H1 (cell line): ENCODE measurements at regions not wholly inside any gene's neighbourhood (a gene's known extent, or its start where the extent isn't known, plus 50 kb on each side); places are given as distances from the start of the nearest gene placed in this dataset.
"Not testable (repeated sequence)": the region's sequence is repeated elsewhere in the genome, so short reads cannot be mapped to it uniquely, and the experiment has no call there.

Source experiments
- CTCF ChIA-PET: fragments of 300-600 bp; sonication (Branson Sonifier 250); formaldehyde crosslinking; loops from one replicate; lab custom pipeline; 2021; ENCODE audit not compliant: partially characterized antibody; lab: Charles Lee
- POLR2A ChIA-PET: fragments of 300-600 bp; sonication (Branson Sonifier 250); formaldehyde crosslinking; loops from one replicate; lab custom pipeline; 2021; ENCODE audit warnings: inconsistent platforms; ENCODE audit not compliant: partially characterized antibody; lab: Charles Lee
- DNase-seq, 2 experiments: peaks; one replicate each; pipeline versions ENCODE4 v3.0.0 to v3.0.0-alpha.2; 2010 to 2022; ENCODE audit warnings: low spot score in 2 of 2, low read depth in 1 of 2, mixed read lengths in 1 of 2
- FAIRE-seq: peaks from 2 replicates; lab custom pipeline; 2011; peaks lifted over from hg19 to GRCh38; lab: Jason Lieb, UNC
- H2AFZ ChIP-seq: 2 replicates; pipeline ENCODE4 v1.8.1; 2012; ENCODE audit warnings: low read length, inconsistent platforms
- H2AK5ac ChIP-seq: 2 replicates; pipeline ENCODE4 v1.6.1; 2013; ENCODE audit warnings: low read depth, low read length
- H2BK120ac ChIP-seq: replicated peaks from 2 replicates; pipeline ENCODE3; 2013; ENCODE audit warnings: low read depth, low read length, inconsistent platforms
- H2BK12ac ChIP-seq: 2 replicates; pipeline ENCODE4 v1.6.1; 2013; ENCODE audit warnings: low read depth, low read length
- H2BK15ac ChIP-seq: 2 replicates; pipeline ENCODE4 v1.6.1; 2013; ENCODE audit warnings: low read length
- H2BK20ac ChIP-seq: 2 replicates; pipeline ENCODE4 v1.6.1; 2013; ENCODE audit warnings: low read length
- H2BK5ac ChIP-seq: 2 replicates; pipeline ENCODE4 v1.6.1; 2013; ENCODE audit warnings: low read depth, low read length
- H3K14ac ChIP-seq: 2 replicates; pipeline ENCODE4 v1.6.1; 2013; ENCODE audit warnings: inconsistent platforms; ENCODE audit not compliant: insufficient read length
- H3K18ac ChIP-seq: 2 replicates; pipeline ENCODE4 v1.6.1; 2013; ENCODE audit warnings: low read length; ENCODE audit errors: extremely low read depth
- H3K23ac ChIP-seq: 2 replicates; pipeline ENCODE4 v1.6.1; 2013; ENCODE audit warnings: inconsistent platforms; ENCODE audit not compliant: insufficient read length
- H3K23me2 ChIP-seq: 2 replicates; pipeline ENCODE4 v1.6.1; 2013; ENCODE audit warnings: low read depth, low read length
- H3K27ac ChIP-seq: 2 replicates; pipeline ENCODE4 v1.6.1; 2011; ENCODE audit warnings: low read depth, low read length, inconsistent platforms
- H3K27me3 ChIP-seq, 4 experiments: replicated peaks in 1 of 4; 1 replicate in 1 of 4; 2 replicates in 3 of 4; pipeline versions ENCODE4 v1.6.1 to v1.8.1; 2011 to 2013; ENCODE audit warnings: low read length in 3 of 4, mild to moderate bottlenecking in 3 of 4, inconsistent platforms in 2 of 4, mixed read lengths in 2 of 4, moderate library complexity in 1 of 4; ENCODE audit not compliant: control insufficient read depth in 3 of 4, insufficient read depth in 3 of 4; ENCODE audit errors: extremely low read depth in 1 of 4
- H3K36me3 ChIP-seq, 4 experiments: 2 replicates each; pipeline versions ENCODE4 v1.6.1 to v1.8.1; 2011 to 2013; ENCODE audit warnings: mild to moderate bottlenecking in 4 of 4, low read length in 3 of 4, moderate library complexity in 2 of 4, control low read depth in 1 of 4, inconsistent platforms in 1 of 4; ENCODE audit not compliant: insufficient read depth in 4 of 4, control insufficient read depth in 2 of 4
- H3K4ac ChIP-seq: replicated peaks from 2 replicates; pipeline ENCODE3; 2013; ENCODE audit warnings: low read length, low read depth, mixed read lengths, inconsistent platforms; ENCODE audit not compliant: insufficient read length
- H3K4me1 ChIP-seq, 4 experiments: replicated peaks in 1 of 4; 1 replicate in 1 of 4; 2 replicates in 3 of 4; pipeline versions ENCODE4 v1.6.1 to v1.8.1; 2011 to 2013; ENCODE audit warnings: low read length in 3 of 4, inconsistent platforms in 2 of 4, mixed read lengths in 1 of 4; ENCODE audit not compliant: insufficient read depth in 4 of 4, control insufficient read depth in 3 of 4
- H3K4me2 ChIP-seq, 2 experiments: 2 replicates each; pipeline versions ENCODE4 v1.6.1 to v1.8.1; 2011 to 2013; ENCODE audit warnings: low read depth in 2 of 2, low read length in 2 of 2, control low read depth in 1 of 2, inconsistent platforms in 1 of 2, mild to moderate bottlenecking in 1 of 2; ENCODE audit not compliant: insufficient read depth in 1 of 2
- H3K4me3 ChIP-seq, 4 experiments: fragments of 200-600, 300-600 bp in 1 of 4; sonication (generic), shearing (Covaris generic), sonication (Bioruptor Twin) in 1 of 4; 2 replicates each; pipeline versions ENCODE4 v1.5.1 to v1.8.1; 2011 to 2016; ENCODE audit warnings: low read length in 4 of 4, low read depth in 3 of 4, control low read depth in 2 of 4, inconsistent platforms in 2 of 4, mild to moderate bottlenecking in 2 of 4, mixed read lengths in 1 of 4, moderate library complexity in 1 of 4; ENCODE audit not compliant: insufficient read depth in 2 of 4; ENCODE audit errors: extremely low read depth in 1 of 4
- H3K56ac ChIP-seq: replicated peaks from 2 replicates; pipeline ENCODE3; 2013; ENCODE audit warnings: low read depth, mild to moderate bottlenecking, mixed read lengths, low read length, inconsistent platforms; ENCODE audit not compliant: insufficient read length
- H3K79me1 ChIP-seq: 2 replicates; pipeline ENCODE4 v1.6.1; 2013; ENCODE audit warnings: low read depth, low read length, control low read depth
- H3K79me2 ChIP-seq, 2 experiments: 2 replicates each; pipeline versions ENCODE4 v1.6.1 to v1.8.1; 2012 to 2013; ENCODE audit warnings: low read length in 2 of 2, mild to moderate bottlenecking in 2 of 2, inconsistent platforms in 1 of 2; ENCODE audit not compliant: insufficient read depth in 2 of 2, control insufficient read depth in 1 of 2
- H3K9ac ChIP-seq, 4 experiments: replicated peaks in 1 of 4; 1 replicate in 1 of 4; 2 replicates in 3 of 4; pipeline versions ENCODE4 v1.6.1 to v1.8.1; 2011 to 2013; ENCODE audit warnings: low read depth in 3 of 4, low read length in 3 of 4, control low read depth in 2 of 4, mild to moderate bottlenecking in 2 of 4, moderate library complexity in 2 of 4, inconsistent platforms in 1 of 4; ENCODE audit errors: extremely low read depth in 1 of 4
- H3K9me3 ChIP-seq, 2 experiments: 2 replicates each; pipeline versions ENCODE4 v1.6.1 to v1.8.1; 2012 to 2013; ENCODE audit warnings: mild to moderate bottlenecking in 2 of 2, moderate library complexity in 2 of 2, control low read depth in 1 of 2, inconsistent platforms in 1 of 2, low read depth in 1 of 2, low read length in 1 of 2, mixed read lengths in 1 of 2; ENCODE audit not compliant: insufficient read depth in 2 of 2
- H4K20me1 ChIP-seq, 2 experiments: replicated peaks in 1 of 2; 2 replicates each; pipeline versions ENCODE3 to v1.8.1; 2011 to 2013; ENCODE audit warnings: inconsistent platforms in 2 of 2, low read length in 2 of 2, mild to moderate bottlenecking in 1 of 2; ENCODE audit not compliant: insufficient read depth in 2 of 2, control insufficient read depth in 1 of 2
- H4K5ac ChIP-seq: 2 replicates; pipeline ENCODE4 v1.6.1; 2013; ENCODE audit warnings: low read length, low read depth, mixed read lengths, inconsistent platforms; ENCODE audit not compliant: insufficient read length
- H4K8ac ChIP-seq: 2 replicates; pipeline ENCODE4 v1.8.0; 2013; ENCODE audit warnings: mild to moderate bottlenecking, moderate library complexity, low read length, inconsistent platforms; ENCODE audit not compliant: insufficient read depth; ENCODE audit errors: extremely low read depth
- H4K91ac ChIP-seq: replicated peaks from 2 replicates; pipeline ENCODE3; 2013; ENCODE audit warnings: low read length, mixed read lengths, inconsistent platforms; ENCODE audit not compliant: insufficient read length
- WGBS, 2 experiments: shearing (Covaris generic) in 1 of 2; methylation state at CpG; one replicate each; pipeline versions ENCODE4 v1.1.6 to v1.1.7; 2013 to 2015; ENCODE audit warnings: low lambda C conversion rate in 2 of 2, mixed read lengths in 2 of 2, inconsistent platforms in 1 of 2, low coverage in 1 of 2, missing lambda C conversion rate in 1 of 2; ENCODE audit not compliant: insufficient replicate concordance in 2 of 2, insufficient coverage in 1 of 2, insufficient read length in 1 of 2; ENCODE audit errors: extremely low coverage in 1 of 2, missing lambda C conversion rate in 1 of 2; 5-methylcytosine and 5-hydroxymethylcytosine counted together

DNA sequence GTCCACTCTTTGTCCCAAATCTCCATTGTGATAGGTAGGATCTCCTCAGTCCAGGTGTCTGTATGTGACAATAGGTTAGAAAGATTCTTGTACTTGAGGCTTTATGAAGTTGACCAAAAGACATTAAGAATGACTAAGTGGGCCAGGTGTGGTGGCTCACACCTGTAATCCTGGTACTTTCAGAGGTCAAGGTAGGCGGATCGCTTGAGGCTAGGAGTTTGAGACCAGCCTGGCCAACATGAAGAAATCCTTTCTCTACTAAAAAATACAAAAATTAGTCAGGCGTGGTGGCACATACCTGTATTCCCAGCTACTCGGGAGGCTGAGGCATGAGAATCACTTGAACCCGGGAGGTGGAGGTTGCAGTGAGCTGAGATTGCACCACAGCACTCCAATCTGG lies 54.9 kb upstream of the PTPRK start:
- H4K8ac ChIP-seq, H3K4me1 ChIP-seq, H3K14ac ChIP-seq, H2AK5ac ChIP-seq, H3K56ac ChIP-seq, H2BK15ac ChIP-seq, H3K79me2 ChIP-seq, H3K9me3 ChIP-seq, FAIRE-seq, H3K4ac ChIP-seq, H4K91ac ChIP-seq, H3K18ac ChIP-seq, H2AFZ ChIP-seq, H3K4me2 ChIP-seq, DNase-seq, H2BK5ac ChIP-seq, H4K5ac ChIP-seq, H3K79me1 ChIP-seq, H4K20me1 ChIP-seq, H2BK20ac ChIP-seq, H3K27ac ChIP-seq, H2BK12ac ChIP-seq, H3K36me3 ChIP-seq, H3K4me3 ChIP-seq, H3K23ac ChIP-seq, POLR2A ChIA-PET, H3K27me3 ChIP-seq, H3K23me2 ChIP-seq, H2BK120ac ChIP-seq, H3K9ac ChIP-seq: not testable (repeated sequence)
- WGBS, 2 experiments, result 78% methylated on average over 5 of the region's 5 CpGs; no CpG with 5 or more reads in 1 of the 2 experiments
- CTCF ChIA-PET, result interaction anchor here (1.1 kb wide), 1 partner anchor 115 kb away, joined by 4 read pairs; no protein-coding TSS in a partner anchor
